WTC11 (cell line): ENCODE measurements at regions not wholly inside any gene's neighbourhood (a gene's known extent, or its start where the extent isn't known, plus 50 kb on each side); places are given as distances from the start of the nearest gene placed in this dataset.

Experiments
- KAT7 ChIP-seq: sonication (generic); formaldehyde crosslinking; IDR thresholded peaks from 2 replicates; pipeline ENCODE4 v1.8.1; 2023; ENCODE audit warnings: missing genetic modification reagents, mild to moderate bottlenecking, borderline replicate concordance
- MXD4 ChIP-seq: fragments of 250-450 bp; sonication (Bioruptor Pico); IDR thresholded peaks from 2 replicates; pipeline ENCODE4 v1.8.0; 2021; ENCODE audit warnings: mild to moderate bottlenecking, moderate library complexity, borderline replicate concordance
- SMAD3 ChIP-seq: sonication (generic); formaldehyde crosslinking; IDR thresholded peaks from 2 replicates; pipeline ENCODE4 v1.8.0; 2022; ENCODE audit warnings: missing genetic modification reagents, mild to moderate bottlenecking, borderline replicate concordance
- TF ChIP-seq, protein P1 (sequence below): fragments of 250-450 bp; sonication (Bioruptor Pico); IDR thresholded peaks from 2 replicates; pipeline ENCODE4 v1.9.0; 2021; ENCODE audit warnings: mild to moderate bottlenecking, borderline replicate concordance
- TF ChIP-seq, protein P2 (sequence below): fragments of 200-600 bp; IDR thresholded peaks from 2 replicates; pipeline ENCODE4 v1.8.0; 2022; ENCODE audit warnings: antibody characterized with exemption

DNA sequence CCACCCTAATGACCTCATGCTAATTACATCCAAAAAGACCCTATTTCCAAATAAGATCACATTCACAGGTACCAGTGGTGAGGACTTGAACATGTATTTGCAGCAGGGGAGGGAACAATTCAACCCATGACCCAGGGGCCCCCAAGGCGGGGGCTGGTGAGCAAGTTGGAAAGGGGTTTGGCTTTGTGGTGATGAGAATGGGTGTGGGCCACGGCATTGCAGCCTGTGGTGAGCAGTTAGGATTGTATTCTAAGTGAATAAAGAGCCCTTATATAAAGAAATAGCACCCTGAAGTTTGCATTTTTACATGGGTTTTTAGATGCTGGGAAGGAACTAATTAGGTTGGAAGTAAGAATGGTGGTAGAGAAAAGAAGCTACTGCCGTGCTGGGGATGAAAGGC lies 694.2 kb downstream of the EFNB2 start:
- TF ChIP-seq, protein P1, sequence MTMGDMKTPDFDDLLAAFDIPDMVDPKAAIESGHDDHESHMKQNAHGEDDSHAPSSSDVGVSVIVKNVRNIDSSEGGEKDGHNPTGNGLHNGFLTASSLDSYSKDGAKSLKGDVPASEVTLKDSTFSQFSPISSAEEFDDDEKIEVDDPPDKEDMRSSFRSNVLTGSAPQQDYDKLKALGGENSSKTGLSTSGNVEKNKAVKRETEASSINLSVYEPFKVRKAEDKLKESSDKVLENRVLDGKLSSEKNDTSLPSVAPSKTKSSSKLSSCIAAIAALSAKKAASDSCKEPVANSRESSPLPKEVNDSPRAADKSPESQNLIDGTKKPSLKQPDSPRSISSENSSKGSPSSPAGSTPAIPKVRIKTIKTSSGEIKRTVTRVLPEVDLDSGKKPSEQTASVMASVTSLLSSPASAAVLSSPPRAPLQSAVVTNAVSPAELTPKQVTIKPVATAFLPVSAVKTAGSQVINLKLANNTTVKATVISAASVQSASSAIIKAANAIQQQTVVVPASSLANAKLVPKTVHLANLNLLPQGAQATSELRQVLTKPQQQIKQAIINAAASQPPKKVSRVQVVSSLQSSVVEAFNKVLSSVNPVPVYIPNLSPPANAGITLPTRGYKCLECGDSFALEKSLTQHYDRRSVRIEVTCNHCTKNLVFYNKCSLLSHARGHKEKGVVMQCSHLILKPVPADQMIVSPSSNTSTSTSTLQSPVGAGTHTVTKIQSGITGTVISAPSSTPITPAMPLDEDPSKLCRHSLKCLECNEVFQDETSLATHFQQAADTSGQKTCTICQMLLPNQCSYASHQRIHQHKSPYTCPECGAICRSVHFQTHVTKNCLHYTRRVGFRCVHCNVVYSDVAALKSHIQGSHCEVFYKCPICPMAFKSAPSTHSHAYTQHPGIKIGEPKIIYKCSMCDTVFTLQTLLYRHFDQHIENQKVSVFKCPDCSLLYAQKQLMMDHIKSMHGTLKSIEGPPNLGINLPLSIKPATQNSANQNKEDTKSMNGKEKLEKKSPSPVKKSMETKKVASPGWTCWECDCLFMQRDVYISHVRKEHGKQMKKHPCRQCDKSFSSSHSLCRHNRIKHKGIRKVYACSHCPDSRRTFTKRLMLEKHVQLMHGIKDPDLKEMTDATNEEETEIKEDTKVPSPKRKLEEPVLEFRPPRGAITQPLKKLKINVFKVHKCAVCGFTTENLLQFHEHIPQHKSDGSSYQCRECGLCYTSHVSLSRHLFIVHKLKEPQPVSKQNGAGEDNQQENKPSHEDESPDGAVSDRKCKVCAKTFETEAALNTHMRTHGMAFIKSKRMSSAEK (CRISPR knock-in tag) = no peak
- TF ChIP-seq, protein P2, sequence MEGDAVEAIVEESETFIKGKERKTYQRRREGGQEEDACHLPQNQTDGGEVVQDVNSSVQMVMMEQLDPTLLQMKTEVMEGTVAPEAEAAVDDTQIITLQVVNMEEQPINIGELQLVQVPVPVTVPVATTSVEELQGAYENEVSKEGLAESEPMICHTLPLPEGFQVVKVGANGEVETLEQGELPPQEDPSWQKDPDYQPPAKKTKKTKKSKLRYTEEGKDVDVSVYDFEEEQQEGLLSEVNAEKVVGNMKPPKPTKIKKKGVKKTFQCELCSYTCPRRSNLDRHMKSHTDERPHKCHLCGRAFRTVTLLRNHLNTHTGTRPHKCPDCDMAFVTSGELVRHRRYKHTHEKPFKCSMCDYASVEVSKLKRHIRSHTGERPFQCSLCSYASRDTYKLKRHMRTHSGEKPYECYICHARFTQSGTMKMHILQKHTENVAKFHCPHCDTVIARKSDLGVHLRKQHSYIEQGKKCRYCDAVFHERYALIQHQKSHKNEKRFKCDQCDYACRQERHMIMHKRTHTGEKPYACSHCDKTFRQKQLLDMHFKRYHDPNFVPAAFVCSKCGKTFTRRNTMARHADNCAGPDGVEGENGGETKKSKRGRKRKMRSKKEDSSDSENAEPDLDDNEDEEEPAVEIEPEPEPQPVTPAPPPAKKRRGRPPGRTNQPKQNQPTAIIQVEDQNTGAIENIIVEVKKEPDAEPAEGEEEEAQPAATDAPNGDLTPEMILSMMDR = no peak
- TF ChIP-seq SMAD3 (CRISPR knock-in tag) = no peak
- no peak for TF ChIP-seq KAT7
- TF ChIP-seq MXD4 (CRISPR knock-in tag) = no peak
